ENCODE measurements at regions not wholly inside any gene's neighbourhood (a gene's known extent, or its start where the extent isn't known, plus 50 kb on each side); places are given as distances from the start of the nearest gene placed in this dataset.
"Not testable (repeated sequence)": the region's sequence is repeated elsewhere in the genome, so short reads cannot be mapped to it uniquely, and the experiment has no call there.

GRCh38 chr11:122441666-122442035, 213.9 kb upstream of the UBASH3B start:
- no peak for DNase-seq

DNA sequence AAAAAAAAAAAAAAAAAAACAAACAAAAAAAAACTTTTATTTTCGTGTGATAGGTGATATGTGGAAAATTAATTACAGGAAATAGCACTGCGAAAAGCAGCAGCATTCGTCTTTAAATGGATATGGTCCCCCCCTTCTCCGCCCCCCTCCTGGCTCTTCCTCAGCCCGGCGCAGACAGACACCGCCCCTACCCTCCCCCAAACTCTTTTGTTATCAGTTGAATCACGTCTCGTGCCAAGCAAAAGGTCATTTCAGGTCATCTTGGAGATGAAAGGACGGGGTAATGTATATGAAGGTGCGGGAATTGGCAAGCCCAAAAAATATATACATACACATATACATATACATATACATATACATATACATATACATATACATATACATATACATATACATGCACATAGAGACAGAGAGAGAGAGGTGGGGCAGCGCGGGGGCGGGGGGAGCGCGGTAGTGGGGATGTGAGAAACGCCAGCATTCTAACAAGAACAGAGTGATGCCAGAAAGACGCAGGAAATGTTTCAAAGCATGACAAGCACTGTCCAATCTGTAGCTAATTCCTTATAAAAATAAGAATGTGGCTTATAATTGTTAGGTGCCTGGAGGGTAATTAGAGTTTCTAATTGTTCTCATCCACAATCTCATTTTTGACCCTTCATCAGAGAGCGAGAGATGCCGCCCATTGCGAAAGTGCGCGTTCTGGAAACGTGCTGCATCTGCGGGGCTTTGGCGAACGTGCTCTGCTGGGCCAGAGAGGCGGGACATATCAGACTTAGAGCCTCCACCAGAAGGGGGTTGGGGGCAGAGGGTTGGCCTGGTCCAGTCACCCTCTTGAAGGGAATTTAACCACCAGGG, 214.5 kb upstream of the UBASH3B start:
- peak in 7 of 14 donors; percentile 26 to 76 (median 47) for DNase-seq

- DNase-seq = peak in 7 of 14 donors; percentile 22 to 72 (median 53)
Observed at GRCh38 chr11:122439866-122440810, 215.4 kb upstream of the UBASH3B start.

DNA sequence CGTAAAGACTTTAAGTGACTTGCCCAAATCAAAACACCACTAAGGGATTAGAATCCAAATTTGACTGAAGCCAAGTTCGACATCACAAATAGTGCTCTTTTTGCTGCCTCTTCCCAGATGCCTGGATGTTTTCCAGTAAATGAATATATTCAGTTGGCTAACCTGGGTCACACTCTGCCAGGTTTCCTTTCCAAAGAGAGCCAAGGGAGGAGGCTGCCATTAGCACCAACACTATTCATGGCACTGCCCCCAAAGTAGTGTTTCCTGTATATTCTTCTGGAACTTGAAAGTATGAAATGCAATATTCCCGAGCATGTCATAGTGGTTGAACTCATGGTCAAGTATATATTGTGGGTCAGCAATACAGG, 219.3 kb upstream of the UBASH3B start:
- no peak for DNase-seq

DNA sequence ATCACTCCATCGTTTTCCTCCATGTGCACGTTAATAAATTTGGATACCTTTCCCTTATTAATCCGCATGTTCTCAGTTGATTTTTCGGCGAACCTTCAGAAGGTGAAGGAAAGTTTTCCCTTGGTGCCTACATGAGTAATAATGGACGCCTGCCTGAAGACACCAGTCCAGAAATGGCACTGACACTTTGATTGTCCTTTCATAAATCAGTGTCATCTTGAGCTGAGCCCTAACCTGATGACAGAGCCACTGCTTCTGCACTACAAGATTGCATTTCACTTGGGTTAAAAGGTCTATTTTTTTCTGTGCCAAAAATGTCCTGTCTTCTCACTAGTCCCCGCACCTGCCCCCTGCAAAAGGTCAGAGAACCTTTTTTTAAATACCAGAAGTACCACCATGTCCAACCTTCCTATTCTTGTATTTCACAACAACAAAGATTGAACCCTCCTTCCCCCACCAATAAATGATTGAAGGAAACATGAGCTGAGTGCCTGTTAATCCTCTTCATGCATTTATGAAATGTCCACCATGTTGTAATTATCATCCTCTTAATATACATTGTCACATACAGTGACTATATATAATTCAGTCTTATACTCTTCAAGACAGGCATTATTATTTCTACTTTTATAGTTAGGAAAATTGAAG, 219.9 kb upstream of the UBASH3B start:
- no peak for DNase-seq

DNA sequence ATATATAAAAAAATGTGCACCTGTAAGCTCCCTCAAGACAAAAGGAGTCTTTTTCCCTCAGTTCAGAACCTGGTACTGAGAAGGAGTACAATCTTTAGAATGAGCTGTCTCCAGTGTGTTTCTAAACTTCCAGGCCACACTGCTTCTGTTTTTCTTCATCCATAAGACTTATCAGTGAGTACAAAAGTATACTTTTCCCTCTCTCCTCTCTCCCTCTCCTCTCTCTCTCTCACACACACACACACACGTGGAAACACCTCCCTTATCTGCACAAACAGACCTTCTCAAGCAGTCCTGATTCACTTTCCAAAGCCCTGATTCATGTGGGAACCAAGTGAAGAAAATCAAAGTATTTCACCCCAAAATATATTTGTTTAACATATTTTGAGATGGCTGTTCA, 220.7 kb upstream of the UBASH3B start:
- no peak for DNase-seq

- no peak for DNase-seq
Observed at GRCh38 chr11:122430490-122430889, 225.0 kb upstream of the UBASH3B start.

- no peak for DNase-seq
Observed at GRCh38 chr11:122426073-122426472, 229.4 kb upstream of the UBASH3B start.

GRCh38 chr11:122424636-122425035, 230.9 kb upstream of the UBASH3B start:
- no peak for DNase-seq

DNA sequence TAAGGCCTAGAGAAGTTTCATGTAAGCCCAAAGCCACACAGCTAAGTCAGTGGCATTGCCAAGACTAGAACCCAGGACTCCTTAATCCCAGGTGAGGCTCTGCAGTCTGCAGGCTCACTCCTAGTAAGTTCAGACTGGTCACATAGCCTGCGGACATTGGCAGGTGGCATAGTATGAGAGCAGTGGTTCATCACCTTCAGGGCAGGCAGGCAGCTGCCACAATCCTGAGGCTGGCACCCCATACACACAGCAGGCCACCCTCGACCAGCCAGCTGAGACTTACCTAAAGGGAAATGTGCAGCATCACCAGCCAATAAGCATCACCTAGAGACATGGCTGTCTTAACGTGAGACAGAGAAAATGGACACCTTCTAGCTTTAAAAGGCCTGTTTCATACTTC, 231.6 kb upstream of the UBASH3B start:
- DNase-seq = no peak

- DNase-seq = no peak
Observed at GRCh38 chr11:122423273-122423672, 232.2 kb upstream of the UBASH3B start.

DNA sequence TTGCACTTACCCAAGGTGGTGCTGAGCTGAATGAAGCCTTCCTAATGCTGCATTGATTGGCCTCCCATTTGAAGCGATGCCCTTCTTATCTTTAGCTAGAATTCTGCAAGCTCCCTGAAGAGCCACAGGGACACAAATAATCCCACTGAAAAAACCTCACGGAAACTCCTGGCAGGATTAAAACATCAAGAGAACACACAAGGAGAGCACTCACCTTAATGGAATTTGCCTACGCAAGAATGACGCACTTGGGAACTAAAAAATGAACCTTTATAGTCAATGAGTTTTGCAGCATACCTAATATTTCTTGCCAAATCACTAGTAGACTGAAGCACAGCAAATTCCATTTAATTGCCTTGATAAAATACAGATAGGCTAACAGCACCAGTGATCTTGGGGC, 232.8 kb upstream of the UBASH3B start:
- DNase-seq = no peak

DNA sequence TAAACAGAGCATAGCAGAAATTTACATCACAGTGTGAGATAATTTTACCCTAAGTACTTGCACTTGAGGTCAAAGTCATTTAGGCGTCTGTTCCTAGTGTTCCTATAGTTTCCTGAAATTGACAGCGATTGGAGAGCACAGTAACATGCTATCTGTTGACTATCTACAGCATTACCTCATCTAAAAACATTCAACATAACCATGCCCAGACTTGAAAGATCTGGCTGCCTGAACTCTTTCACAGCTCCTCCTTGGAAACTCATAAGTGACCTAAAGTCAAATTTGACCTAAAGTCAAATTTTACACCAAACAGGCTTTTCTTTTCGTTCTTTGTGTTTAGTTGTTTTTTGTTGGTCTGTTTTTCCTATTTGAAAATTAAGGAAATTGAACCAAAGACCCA, 233.8 kb upstream of the UBASH3B start:
- DNase-seq = no peak

- no peak for DNase-seq
Observed at GRCh38 chr11:122418032-122418431, 237.5 kb upstream of the UBASH3B start.

DNA sequence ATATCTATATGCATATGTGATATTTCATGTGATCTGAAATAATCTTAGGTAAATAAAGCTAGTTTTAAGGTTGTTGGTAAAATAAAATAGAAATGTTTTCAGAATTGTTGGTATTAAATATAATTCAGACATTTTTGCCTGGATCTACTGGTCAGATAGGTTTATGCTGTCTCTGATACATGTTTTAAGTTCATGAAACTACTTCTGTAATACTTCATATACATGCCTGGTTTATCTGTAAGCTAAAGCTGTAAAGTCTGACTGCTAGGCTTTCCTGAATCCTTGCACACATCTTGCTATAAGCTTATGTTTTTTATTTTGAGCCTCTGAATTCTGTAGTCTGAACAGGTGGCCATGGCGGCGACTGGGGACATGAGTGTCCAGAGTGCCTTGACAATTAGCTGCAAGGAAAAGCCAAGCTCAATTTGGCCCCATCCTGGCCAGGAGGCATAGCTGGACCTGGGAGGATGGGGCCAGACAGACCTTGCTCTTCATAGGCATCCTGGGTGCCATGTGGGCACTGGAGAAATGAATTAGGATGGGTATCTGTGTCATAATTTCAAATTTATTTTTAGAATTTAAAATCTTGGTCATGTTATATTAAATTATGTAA, 241.0 kb upstream of the UBASH3B start:
- no peak for DNase-seq

DNA sequence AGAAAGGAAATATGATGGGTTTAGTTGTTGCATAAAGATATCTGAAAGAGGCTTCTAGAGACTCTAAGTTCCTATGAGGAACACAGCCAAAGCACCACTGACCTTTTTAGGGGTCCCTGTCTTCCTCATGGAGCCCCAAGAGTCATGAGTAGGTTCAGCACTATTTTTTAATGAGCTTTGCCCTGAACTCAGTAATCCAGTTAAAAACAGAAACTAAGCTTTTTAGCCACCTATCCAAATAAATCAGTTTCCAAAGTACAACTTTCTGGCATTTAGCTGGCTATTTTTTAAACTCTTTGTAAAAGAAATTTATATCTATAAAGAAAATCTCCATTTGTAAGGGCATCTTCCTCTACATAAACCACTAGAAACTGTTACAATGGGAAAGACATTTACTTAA, 241.8 kb upstream of the UBASH3B start:
- DNase-seq = no peak

DNA sequence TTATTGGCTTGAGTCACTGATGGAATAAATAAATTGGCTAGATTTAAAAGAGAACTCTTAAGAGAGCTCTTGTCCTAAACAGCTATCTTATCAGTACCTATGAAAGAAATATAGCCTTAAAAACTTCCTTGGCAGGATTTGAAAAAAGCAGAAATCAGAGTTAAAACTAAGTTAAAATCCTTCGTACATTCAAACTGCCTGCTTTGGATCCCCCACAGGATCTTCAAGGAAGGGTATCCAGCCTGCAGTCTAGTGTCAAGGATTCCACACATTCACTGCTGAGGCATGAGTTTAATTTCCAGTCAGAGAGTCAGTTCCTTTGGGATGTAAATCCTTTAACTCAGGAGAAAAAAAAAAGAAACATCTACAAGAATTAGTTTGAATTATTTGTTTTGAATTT, 242.9 kb upstream of the UBASH3B start:
- DNase-seq = no peak

DNA sequence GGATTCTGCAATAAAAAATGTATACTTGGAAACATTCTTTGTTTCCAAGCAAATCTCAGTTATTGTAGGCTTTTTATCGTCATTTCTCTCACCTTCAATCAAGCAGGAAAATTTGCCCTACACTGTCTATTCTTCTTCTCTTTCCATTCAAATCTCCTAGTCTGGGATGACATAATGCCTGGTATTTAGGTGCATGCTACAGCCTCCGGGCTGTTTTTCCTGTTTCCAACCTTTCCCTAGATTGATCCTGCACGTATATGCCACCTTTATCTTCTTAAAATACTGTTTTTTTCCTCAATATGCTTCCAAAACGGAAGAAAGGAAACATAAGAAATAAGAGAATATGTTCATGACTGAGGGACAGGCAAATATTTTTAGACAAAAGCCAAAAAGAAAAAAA, 249.1 kb upstream of the UBASH3B start:
- no peak for DNase-seq

DNA sequence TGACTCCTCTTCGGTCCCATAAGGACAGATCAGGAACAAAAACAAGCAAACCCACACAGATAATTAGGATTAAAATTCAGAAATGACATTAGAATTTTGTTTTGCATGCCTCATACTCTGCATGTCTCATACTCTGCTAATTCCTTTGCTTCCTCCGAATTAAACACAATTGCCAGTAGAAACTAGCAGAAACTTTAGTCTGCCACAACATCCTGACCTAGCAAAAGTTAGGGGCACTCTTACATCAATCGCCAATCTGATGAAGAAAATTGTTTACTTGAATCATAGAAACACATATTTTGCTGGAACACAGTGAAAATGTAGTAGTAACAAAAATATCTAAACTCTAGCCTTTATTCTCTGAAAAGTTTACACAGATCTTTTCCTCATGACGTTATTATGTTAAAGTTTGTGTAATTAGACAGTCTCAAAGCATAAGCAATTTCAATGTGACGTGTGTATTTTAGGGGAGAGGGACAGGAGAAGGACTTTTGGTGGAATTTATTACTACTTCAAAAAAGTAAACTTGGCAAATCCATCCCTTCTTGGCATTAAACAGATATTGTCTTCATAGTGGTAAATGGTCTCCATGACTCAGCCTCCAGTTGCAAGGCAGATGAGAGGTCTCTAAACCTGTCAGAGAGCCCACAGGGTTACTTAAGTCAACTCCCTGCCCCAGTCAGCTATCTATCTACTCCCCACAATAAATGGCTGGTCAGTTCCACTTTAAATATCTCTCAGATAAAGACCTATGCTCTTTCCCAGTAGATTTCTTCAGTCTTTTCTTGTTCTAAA, 249.8 kb upstream of the UBASH3B start:
- no peak for DNase-seq

DNA sequence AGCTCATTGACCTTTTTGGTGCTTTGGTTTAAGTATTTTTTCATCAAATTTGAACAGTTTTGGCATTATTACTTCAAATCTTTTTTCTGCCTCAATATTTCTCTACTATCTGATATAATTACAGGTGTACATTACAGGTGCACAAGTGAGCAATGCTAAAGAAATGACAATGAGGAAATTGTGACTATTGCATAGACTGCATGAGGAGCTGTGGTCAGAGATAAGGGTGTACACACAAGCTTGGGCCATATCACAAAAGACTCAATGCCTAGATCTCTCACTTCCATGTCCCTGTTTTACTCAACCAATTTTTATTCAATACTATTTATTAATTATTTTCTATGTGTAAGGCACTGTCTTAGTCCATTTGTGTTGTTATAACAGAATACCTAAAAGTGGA, 251.0 kb upstream of the UBASH3B start:
- DNase-seq = no peak

DNA sequence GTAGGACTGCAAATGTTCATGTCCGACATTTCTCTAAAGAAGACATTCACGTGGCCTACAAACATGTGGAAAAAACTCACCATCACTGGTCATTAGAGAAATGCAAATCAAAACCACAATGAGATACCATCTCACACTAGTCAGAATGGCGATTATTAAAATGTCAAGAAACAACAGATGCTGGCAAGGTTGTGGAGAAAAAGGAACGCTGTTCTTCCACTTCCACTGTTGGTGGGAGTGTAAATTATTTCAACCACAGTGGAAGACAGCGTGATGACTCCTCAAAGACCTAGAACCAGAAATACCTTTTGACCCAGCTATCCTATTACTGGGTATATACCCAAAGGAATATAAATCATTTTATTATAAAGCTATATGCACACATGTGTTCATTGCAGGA, 253.9 kb upstream of the UBASH3B start:
- not testable (repeated sequence) for DNase-seq

DNA sequence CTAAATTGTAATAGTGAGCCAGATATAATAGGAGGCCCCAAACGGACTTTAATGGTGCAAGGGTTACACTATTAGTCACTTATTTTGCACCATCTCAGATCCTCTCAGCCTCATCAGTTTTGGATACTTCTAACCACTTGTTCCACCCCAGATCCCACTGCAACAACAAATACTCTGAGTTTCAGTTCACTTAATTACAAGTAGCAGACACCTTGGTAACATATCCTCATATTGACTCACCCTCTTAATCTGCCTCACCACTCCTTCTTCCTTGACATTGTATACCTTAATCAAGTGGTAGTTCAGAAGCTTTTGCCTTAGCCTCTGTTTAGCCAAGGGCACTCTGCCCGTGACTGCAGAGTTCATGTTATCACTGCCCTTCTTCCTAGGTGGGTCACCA, 256.1 kb upstream of the UBASH3B start:
- no peak for DNase-seq

All from C1 segment of cervical spinal cord (tissue), 14 donors.